LNCAP (cell line): ENCODE measurements at regions not wholly inside any gene's neighbourhood (a gene's known extent, or its start where the extent isn't known, plus 50 kb on each side); places are given as distances from the start of the nearest gene placed in this dataset.

Experiments
- CTCF ChIP-seq: fragments of 450-650 bp; IDR thresholded peaks from 2 replicates; pipeline ENCODE4 v1.5.1; 2017; ENCODE audit warnings: mild to moderate bottlenecking

- no peak for TF ChIP-seq CTCF
Measured at GRCh38 chr12:111157486-111157885, 211.4 kb downstream of the PHETA1 start.

- no peak for TF ChIP-seq CTCF
Measured at GRCh38 chr12:111156304-111156703, 212.6 kb downstream of the PHETA1 start.

DNA sequence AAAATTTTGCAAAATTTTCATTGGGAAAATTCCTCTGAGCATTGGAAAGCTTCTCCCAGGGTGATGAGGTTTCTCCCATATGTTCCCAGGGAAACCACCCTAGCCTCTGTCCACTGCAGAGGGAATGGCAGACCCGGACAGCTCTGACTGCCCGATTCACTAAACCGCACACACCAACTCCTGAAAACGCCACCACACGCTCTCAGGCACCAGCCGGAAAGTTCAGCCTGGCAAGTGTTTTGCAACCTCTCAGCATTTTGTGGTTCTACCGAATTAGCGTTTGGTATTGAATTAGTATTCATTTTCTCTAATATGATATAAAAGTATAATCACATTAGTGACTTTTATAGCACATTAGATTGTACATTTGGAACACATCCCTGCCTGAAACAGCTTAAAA is 213.4 kb downstream of the PHETA1 start:
- no peak for TF ChIP-seq CTCF

- TF ChIP-seq CTCF: no peak
Measured at GRCh38 chr12:111155020-111155419, 213.9 kb downstream of the PHETA1 start.

DNA sequence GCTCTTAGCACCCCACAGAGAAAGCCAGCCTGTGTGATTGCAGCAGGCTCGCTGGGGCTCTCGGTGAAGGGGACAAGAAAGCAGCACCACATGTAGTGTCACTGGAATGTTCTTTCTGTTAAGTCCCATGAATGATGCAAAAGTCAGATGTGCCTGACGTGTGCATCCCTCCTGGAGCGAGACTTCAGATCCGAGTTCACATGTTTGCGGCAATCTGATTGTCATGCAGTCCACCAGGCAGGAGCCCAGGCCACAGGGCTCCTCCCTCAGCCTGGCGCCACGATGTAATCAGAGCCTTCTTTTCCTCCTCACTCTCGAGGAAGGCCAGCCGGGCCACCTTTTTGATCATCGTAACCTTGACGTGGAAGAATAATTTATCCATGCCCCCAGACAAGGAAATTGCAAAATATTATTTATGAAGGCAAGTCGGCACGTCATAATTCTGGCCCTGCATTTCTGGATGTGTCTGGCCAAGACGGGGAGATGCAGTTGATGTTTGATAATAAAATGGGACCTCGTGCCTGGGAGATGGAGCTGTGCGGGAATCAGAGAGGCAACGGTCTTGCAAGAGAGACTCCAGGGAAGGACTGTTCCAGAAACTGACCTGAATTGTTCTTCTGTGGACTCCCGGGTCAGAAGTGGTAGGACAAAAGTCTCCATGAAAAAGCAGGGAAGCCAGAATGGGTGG is 214.6 kb downstream of the PHETA1 start:
- TF ChIP-seq CTCF: no peak

- TF ChIP-seq CTCF: no peak
Measured at GRCh38 chr12:111152561-111152960, 216.3 kb downstream of the PHETA1 start.

DNA sequence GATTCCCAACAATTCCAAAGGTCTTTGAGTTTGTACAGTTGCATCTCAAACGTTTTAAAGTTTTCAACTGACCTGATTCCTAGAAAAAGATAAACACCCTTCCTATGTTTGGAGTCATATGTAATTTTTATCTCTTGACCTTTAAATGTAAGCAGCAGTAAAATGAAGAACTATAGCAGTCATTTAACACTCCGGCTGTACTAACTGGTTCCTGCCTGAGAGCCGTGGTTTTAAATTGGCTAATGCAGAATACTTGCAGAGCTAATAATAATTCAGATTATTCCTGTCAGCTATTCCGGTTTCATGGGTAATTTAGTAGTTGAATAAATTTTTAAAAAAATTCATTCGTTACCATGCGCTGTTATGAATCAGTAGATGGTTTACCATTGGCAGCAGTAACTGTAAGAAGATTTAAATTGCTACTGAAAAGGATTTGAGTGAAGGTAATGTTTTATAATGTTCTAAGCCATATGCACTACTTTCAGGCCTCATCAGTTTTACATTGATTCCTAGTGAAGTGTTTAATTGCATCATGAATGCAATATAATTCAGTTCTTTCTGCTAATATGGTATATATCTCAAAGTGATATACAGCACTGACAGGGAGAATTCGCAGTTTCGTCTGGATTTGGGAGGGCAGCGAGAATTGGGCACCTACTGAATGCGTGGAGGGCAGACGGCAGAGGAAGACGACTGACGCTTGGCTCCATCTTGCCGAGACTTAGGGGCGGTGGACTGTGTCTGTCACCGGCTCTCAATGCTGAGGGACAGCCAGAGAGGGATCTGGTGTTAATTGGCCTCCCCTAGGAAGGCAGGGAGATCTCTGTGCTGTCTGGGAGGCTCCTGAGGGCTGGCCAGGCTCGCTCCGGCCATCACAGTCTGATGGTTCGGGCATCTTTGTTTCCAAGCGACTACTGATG is 217.7 kb downstream of the PHETA1 start:
- no peak for TF ChIP-seq CTCF
